ENCODE measurements at regions not wholly inside any gene's neighbourhood (a gene's known extent, or its start where the extent isn't known, plus 50 kb on each side); places are given as distances from the start of the nearest gene placed in this dataset.

DNA sequence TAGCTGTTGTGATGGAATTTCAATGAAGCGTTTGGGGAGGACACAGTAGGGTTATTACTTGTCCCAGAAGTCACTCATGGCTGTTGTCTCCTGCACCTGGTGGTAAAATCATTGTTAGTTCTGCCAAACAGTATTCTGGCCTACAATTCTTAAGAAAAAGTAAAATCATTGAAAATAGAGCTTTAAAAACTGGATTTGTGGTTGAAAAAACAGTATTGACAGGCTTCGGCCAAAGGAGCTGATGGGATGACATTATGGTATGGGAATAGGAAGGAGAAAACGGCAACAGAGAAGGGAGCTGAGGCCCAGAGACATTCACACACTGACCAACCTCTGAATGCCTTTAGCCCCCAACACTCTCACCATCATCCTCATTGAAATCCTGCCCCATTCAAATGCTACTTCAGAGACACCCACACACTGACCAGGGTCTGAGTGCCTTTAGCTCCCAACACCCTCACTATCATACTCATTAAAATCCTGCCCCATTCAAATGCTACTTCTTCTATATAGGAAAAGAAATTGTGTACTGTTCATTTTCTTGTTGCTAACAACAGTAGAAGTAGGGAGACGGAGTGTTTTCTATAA is 114.1 kb upstream of the OSR1 start:
- Histone ChIP-seq H3K4me1 (ENCODE audit: control insufficient read depth, insufficient read depth, low read length) (peaks cover 18% of the 10 kb centered on the region), H3K27ac (ENCODE audit: low read depth, low read length) (no peak overlapping the region), H3K36me3 (ENCODE audit: control insufficient read depth, insufficient read depth, low read length) (no peaks in the 10 kb centered on the region), H3K9me3 (ENCODE audit: control insufficient read depth, insufficient read depth, low read length) (no peaks in the 10 kb centered on the region), H3K4me3 (ENCODE audit: low read depth, low read length) (no peak overlapping the region), H3K27me3 (ENCODE audit: control insufficient read depth, insufficient read depth, low read length) (no peaks in the 10 kb centered on the region), H3K9ac (ENCODE audit: low read depth, low read length) (no peak overlapping the region)

- no peak overlapping the region for H3K9ac ChIP-seq (ENCODE audit: low read depth, low read length)
- H3K27me3 ChIP-seq (ENCODE audit: control insufficient read depth, insufficient read depth, low read length): no peaks in the 10 kb centered on the region
- peaks cover 18% of the 10 kb centered on the region for H3K4me1 ChIP-seq (ENCODE audit: control insufficient read depth, insufficient read depth, low read length)
- no peaks in the 10 kb centered on the region for H3K9me3 ChIP-seq (ENCODE audit: control insufficient read depth, insufficient read depth, low read length)
- no peaks in the 10 kb centered on the region for H3K36me3 ChIP-seq (ENCODE audit: control insufficient read depth, insufficient read depth, low read length)
- H3K4me3 ChIP-seq (ENCODE audit: low read depth, low read length): no peak overlapping the region
- no peak overlapping the region for H3K27ac ChIP-seq (ENCODE audit: low read depth, low read length)
Measured at GRCh38 chr2:19471491-19471890, 113.1 kb upstream of the OSR1 start.

DNA sequence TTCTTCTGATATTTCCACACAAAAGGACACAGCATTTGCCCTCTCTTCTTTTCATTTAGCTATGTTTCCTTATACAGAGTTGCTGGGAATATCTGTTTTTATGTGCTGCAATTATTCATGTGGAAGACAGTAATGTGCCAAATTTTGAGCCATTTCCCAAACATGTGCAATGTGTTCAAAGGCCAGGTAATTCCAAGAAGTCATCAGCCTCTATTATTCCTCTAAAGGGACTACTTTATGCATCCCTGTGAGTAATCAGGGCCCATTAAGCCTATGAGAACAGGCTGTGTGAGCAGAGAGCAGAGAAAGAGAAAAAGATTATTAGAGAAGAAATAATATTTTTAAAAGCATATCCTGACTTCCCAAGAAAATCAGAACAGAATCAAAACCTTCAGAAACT is 107.6 kb upstream of the OSR1 start:
- no peaks in the 10 kb centered on the region for H3K27me3 ChIP-seq (ENCODE audit: control insufficient read depth, insufficient read depth, low read length)
- no peak overlapping the region for H3K27ac ChIP-seq (ENCODE audit: low read depth, low read length)
- no peak overlapping the region for H3K9ac ChIP-seq (ENCODE audit: low read depth, low read length)
- H3K4me3 ChIP-seq (ENCODE audit: low read depth, low read length): no peak overlapping the region
- H3K4me1 ChIP-seq (ENCODE audit: control insufficient read depth, insufficient read depth, low read length): peaks cover 21% of the 10 kb centered on the region
- no peaks in the 10 kb centered on the region for H3K9me3 ChIP-seq (ENCODE audit: control insufficient read depth, insufficient read depth, low read length)
- no peaks in the 10 kb centered on the region for H3K36me3 ChIP-seq (ENCODE audit: control insufficient read depth, insufficient read depth, low read length)

GRCh38 chr2:19462256-19462645 is 103.8 kb upstream of the OSR1 start:
- no peak overlapping the region for H3K27ac ChIP-seq (ENCODE audit: low read depth, low read length)
- H3K36me3 ChIP-seq (ENCODE audit: control insufficient read depth, insufficient read depth, low read length): no peaks in the 10 kb centered on the region
- H3K4me3 ChIP-seq (ENCODE audit: low read depth, low read length): no peak overlapping the region
- H3K27me3 ChIP-seq (ENCODE audit: control insufficient read depth, insufficient read depth, low read length): no peaks in the 10 kb centered on the region
- H3K9me3 ChIP-seq (ENCODE audit: control insufficient read depth, insufficient read depth, low read length): no peaks in the 10 kb centered on the region
- no peak overlapping the region for H3K9ac ChIP-seq (ENCODE audit: low read depth, low read length)
- peaks cover 32% of the 10 kb centered on the region for H3K4me1 ChIP-seq (ENCODE audit: control insufficient read depth, insufficient read depth, low read length)

DNA sequence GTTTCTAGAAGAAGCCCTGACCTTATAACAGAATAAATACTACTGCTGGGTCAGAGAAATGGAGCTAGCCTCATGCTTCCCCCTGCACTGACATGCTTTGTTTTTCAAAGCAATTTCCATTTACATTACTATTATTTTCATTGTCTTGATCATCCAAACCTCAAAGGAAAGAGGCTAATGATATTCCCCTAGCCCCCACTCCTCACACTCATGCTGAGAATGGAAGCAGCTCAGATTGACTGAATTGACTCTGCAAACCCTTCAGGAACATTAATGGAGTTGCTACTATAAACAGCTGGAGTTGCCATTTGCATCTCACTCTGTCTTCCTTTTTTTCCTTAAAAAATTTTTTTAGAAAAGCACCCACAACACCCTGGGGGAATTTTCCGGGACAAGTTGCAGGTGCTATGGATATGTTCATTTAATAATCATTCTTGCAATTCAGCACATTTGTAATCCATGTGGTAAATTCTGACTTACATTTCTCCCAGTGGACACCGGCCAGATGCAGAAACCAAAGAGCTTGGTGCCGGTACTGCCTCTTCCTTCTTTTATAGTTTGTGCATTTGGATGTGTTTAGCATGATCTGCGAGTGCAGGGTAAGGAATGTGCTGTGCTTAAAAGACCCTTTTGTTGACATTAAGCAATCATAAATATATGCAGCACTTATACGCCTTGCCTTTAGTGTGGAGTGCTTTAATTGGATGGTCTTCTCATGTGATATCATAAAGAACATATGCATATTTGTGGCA is 103.3 kb upstream of the OSR1 start:
- Histone ChIP-seq H3K9me3 (ENCODE audit: control insufficient read depth, insufficient read depth, low read length) (no peaks in the 10 kb centered on the region), H3K4me1 (ENCODE audit: control insufficient read depth, insufficient read depth, low read length) (peaks cover 32% of the 10 kb centered on the region), H3K27ac (ENCODE audit: low read depth, low read length) (peak overlapping the region; percentile 28), H3K36me3 (ENCODE audit: control insufficient read depth, insufficient read depth, low read length) (no peaks in the 10 kb centered on the region), H3K4me3 (ENCODE audit: low read depth, low read length) (peak overlapping the region; percentile 39; the same call in 1 of the 2 replicates), H3K27me3 (ENCODE audit: control insufficient read depth, insufficient read depth, low read length) (no peaks in the 10 kb centered on the region), H3K9ac (ENCODE audit: low read depth, low read length) (no peak overlapping the region)

- Histone ChIP-seq H3K9ac (ENCODE audit: low read depth, low read length) (no peak overlapping the region), H3K27ac (ENCODE audit: low read depth, low read length) (no peak overlapping the region), H3K9me3 (ENCODE audit: control insufficient read depth, insufficient read depth, low read length) (no peaks in the 10 kb centered on the region), H3K4me3 (ENCODE audit: low read depth, low read length) (no peak overlapping the region), H3K4me1 (ENCODE audit: control insufficient read depth, insufficient read depth, low read length) (peaks cover 32% of the 10 kb centered on the region), H3K27me3 (ENCODE audit: control insufficient read depth, insufficient read depth, low read length) (no peaks in the 10 kb centered on the region), H3K36me3 (ENCODE audit: control insufficient read depth, insufficient read depth, low read length) (no peaks in the 10 kb centered on the region)
Measured at GRCh38 chr2:19460761-19461160, 102.3 kb upstream of the OSR1 start.

GRCh38 chr2:19458427-19459003 is 100.1 kb upstream of the OSR1 start:
- H3K27ac ChIP-seq (ENCODE audit: low read depth, low read length): no peak overlapping the region
- H3K9me3 ChIP-seq (ENCODE audit: control insufficient read depth, insufficient read depth, low read length): no peaks in the 10 kb centered on the region
- no peaks in the 10 kb centered on the region for H3K36me3 ChIP-seq (ENCODE audit: control insufficient read depth, insufficient read depth, low read length)
- H3K9ac ChIP-seq (ENCODE audit: low read depth, low read length): no peak overlapping the region
- no peak overlapping the region for H3K4me3 ChIP-seq (ENCODE audit: low read depth, low read length)
- H3K27me3 ChIP-seq (ENCODE audit: control insufficient read depth, insufficient read depth, low read length): no peaks in the 10 kb centered on the region
- H3K4me1 ChIP-seq (ENCODE audit: control insufficient read depth, insufficient read depth, low read length): peaks cover 32% of the 10 kb centered on the region

DNA sequence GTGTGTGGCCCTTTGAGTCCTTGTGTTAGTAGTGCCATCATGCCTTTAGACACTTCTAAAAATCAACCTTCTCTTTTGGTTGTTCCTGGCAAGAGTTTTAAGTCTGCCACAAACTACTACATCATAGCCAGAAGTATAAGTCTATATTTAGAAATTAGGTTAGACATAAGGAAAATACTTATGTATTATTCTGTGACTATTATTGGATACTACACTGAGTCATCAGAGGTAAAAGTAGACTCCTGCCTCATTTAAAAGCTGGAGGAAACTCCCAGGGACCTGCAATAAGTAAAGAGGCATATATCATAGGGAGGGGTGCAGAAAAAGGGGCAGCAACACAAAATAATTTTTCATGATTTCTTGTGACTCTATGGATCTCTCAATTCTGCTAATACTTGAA is 99.4 kb upstream of the OSR1 start:
- Histone ChIP-seq H3K27me3 (ENCODE audit: control insufficient read depth, insufficient read depth, low read length) (no peaks in the 10 kb centered on the region), H3K4me1 (ENCODE audit: control insufficient read depth, insufficient read depth, low read length) (peaks cover 27% of the 10 kb centered on the region), H3K4me3 (ENCODE audit: low read depth, low read length) (no peak overlapping the region), H3K9ac (ENCODE audit: low read depth, low read length) (no peak overlapping the region), H3K9me3 (ENCODE audit: control insufficient read depth, insufficient read depth, low read length) (no peaks in the 10 kb centered on the region), H3K36me3 (ENCODE audit: control insufficient read depth, insufficient read depth, low read length) (no peaks in the 10 kb centered on the region), H3K27ac (ENCODE audit: low read depth, low read length) (no peak overlapping the region)

GRCh38 chr2:19456705-19457309 is 98.4 kb upstream of the OSR1 start:
- Histone ChIP-seq H3K4me1 (ENCODE audit: control insufficient read depth, insufficient read depth, low read length) (peaks cover 18% of the 10 kb centered on the region), H3K27ac (ENCODE audit: low read depth, low read length) (no peak overlapping the region), H3K36me3 (ENCODE audit: control insufficient read depth, insufficient read depth, low read length) (no peaks in the 10 kb centered on the region), H3K4me3 (ENCODE audit: low read depth, low read length) (no peak overlapping the region), H3K9me3 (ENCODE audit: control insufficient read depth, insufficient read depth, low read length) (no peaks in the 10 kb centered on the region), H3K9ac (ENCODE audit: low read depth, low read length) (no peak overlapping the region), H3K27me3 (ENCODE audit: control insufficient read depth, insufficient read depth, low read length) (no peaks in the 10 kb centered on the region)

- H3K9ac ChIP-seq (ENCODE audit: low read depth, low read length): no peak overlapping the region
- H3K4me3 ChIP-seq (ENCODE audit: low read depth, low read length): no peak overlapping the region
- H3K27ac ChIP-seq (ENCODE audit: low read depth, low read length): no peak overlapping the region
- no peaks in the 10 kb centered on the region for H3K27me3 ChIP-seq (ENCODE audit: control insufficient read depth, insufficient read depth, low read length)
- no peaks in the 10 kb centered on the region for H3K36me3 ChIP-seq (ENCODE audit: control insufficient read depth, insufficient read depth, low read length)
- no peaks in the 10 kb centered on the region for H3K9me3 ChIP-seq (ENCODE audit: control insufficient read depth, insufficient read depth, low read length)
- peaks cover 5% of the 10 kb centered on the region for H3K4me1 ChIP-seq (ENCODE audit: control insufficient read depth, insufficient read depth, low read length)
Measured at GRCh38 chr2:19454125-19454524, 95.7 kb upstream of the OSR1 start.

GRCh38 chr2:19442731-19443130 is 84.3 kb upstream of the OSR1 start:
- Histone ChIP-seq H3K4me1 (ENCODE audit: control insufficient read depth, insufficient read depth, low read length) (no peaks in the 10 kb centered on the region), H3K9me3 (ENCODE audit: control insufficient read depth, insufficient read depth, low read length) (no peaks in the 10 kb centered on the region), H3K27me3 (ENCODE audit: control insufficient read depth, insufficient read depth, low read length) (no peaks in the 10 kb centered on the region), H3K36me3 (ENCODE audit: control insufficient read depth, insufficient read depth, low read length) (no peaks in the 10 kb centered on the region), H3K27ac (ENCODE audit: low read depth, low read length) (no peak overlapping the region), H3K4me3 (ENCODE audit: low read depth, low read length) (no peak overlapping the region), H3K9ac (ENCODE audit: low read depth, low read length) (no peak overlapping the region)

All from HUES48 (cell line).